ENCODE measurements at regions not wholly inside any gene's neighbourhood (a gene's known extent, or its start where the extent isn't known, plus 50 kb on each side); places are given as distances from the start of the nearest gene placed in this dataset.

DNA sequence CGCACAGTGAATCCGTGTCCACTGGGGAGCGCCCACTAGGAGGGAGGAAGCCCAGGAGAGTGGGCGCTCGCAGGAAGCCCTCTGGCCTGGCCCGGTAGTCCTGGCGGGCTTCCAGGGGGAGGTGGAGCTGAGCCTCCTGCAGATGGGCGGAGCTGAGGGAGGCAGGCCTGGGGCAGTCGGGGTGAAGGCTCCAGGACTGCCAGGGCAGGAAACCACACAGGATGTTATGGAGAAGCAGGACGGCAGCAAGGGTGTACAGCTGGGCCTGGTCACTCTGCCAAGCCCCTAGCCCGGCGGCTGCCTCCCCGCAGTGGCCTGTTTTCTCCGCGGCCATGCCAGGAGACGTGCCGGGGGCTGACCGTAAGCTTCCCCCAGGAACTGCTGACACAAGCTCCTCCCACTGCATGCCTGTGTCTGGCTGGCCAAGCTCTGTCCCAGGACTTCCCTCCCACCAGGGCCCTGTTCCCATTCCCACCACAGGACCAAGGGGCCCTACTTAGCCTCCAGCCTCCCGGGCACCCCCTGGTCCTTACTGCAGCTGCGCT, 143.4 kb upstream of the C14orf180 start:
- TF ChIP-seq, protein P1, sequence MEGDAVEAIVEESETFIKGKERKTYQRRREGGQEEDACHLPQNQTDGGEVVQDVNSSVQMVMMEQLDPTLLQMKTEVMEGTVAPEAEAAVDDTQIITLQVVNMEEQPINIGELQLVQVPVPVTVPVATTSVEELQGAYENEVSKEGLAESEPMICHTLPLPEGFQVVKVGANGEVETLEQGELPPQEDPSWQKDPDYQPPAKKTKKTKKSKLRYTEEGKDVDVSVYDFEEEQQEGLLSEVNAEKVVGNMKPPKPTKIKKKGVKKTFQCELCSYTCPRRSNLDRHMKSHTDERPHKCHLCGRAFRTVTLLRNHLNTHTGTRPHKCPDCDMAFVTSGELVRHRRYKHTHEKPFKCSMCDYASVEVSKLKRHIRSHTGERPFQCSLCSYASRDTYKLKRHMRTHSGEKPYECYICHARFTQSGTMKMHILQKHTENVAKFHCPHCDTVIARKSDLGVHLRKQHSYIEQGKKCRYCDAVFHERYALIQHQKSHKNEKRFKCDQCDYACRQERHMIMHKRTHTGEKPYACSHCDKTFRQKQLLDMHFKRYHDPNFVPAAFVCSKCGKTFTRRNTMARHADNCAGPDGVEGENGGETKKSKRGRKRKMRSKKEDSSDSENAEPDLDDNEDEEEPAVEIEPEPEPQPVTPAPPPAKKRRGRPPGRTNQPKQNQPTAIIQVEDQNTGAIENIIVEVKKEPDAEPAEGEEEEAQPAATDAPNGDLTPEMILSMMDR (IDR thresholded peaks at IDR 0.05; ENCODE audit: poor library complexity, severe bottlenecking), result no peak
- TF ChIP-seq, protein P2, sequence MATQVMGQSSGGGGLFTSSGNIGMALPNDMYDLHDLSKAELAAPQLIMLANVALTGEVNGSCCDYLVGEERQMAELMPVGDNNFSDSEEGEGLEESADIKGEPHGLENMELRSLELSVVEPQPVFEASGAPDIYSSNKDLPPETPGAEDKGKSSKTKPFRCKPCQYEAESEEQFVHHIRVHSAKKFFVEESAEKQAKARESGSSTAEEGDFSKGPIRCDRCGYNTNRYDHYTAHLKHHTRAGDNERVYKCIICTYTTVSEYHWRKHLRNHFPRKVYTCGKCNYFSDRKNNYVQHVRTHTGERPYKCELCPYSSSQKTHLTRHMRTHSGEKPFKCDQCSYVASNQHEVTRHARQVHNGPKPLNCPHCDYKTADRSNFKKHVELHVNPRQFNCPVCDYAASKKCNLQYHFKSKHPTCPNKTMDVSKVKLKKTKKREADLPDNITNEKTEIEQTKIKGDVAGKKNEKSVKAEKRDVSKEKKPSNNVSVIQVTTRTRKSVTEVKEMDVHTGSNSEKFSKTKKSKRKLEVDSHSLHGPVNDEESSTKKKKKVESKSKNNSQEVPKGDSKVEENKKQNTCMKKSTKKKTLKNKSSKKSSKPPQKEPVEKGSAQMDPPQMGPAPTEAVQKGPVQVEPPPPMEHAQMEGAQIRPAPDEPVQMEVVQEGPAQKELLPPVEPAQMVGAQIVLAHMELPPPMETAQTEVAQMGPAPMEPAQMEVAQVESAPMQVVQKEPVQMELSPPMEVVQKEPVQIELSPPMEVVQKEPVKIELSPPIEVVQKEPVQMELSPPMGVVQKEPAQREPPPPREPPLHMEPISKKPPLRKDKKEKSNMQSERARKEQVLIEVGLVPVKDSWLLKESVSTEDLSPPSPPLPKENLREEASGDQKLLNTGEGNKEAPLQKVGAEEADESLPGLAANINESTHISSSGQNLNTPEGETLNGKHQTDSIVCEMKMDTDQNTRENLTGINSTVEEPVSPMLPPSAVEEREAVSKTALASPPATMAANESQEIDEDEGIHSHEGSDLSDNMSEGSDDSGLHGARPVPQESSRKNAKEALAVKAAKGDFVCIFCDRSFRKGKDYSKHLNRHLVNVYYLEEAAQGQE (IDR thresholded peaks at IDR 0.05; ENCODE audit: borderline replicate concordance), result no peak
- no peak for TF ChIP-seq POLR2AphosphoS5 (IDR thresholded peaks at IDR 0.05)
- TF ChIP-seq RAD21 (conservative IDR thresholded peaks at IDR 0.05), result no peak
- no peak for TF ChIP-seq EP300 (conservative IDR thresholded peaks at IDR 0.05; ENCODE audit: poor library complexity, severe bottlenecking)
- TF ChIP-seq TAF1 (IDR thresholded peaks at IDR 0.05; ENCODE audit: low read depth), result no peak
- TF ChIP-seq SMC3 (conservative IDR thresholded peaks at IDR 0.05; ENCODE audit: poor library complexity), result no peak
- no peak for TF ChIP-seq EZH2 (IDR thresholded peaks at IDR 0.05; ENCODE audit: borderline replicate concordance, insufficient read depth, low read length, poor library complexity, severe bottlenecking)
- TF ChIP-seq MXI1 (conservative IDR thresholded peaks at IDR 0.05; ENCODE audit: poor library complexity, severe bottlenecking), result no peak
